Memory B cell (primary cell): ENCODE measurements at regions not wholly inside any gene's neighbourhood (a gene's known extent, or its start where the extent isn't known, plus 50 kb on each side); places are given as distances from the start of the nearest gene placed in this dataset.

ENCODE experiments used
- ATAC-seq: fragments of 150-1000 bp; cut with Tn5 transposase; 2 replicates; pipeline ENCODE4 v1.10.0; 2021; ENCODE audit warnings: low read depth, mild to moderate bottlenecking, moderate library complexity
- DNase-seq, 2 donors: peaks; one replicate each; pipeline ENCODE4 v3.0.0; 2022; ENCODE audit warnings: low spot score in 2 of 2
- H3K27ac Mint-ChIP-seq: one replicate; pipeline ENCODE4 v1.8.0; 2022; ENCODE audit warnings: mild to moderate bottlenecking, moderate library complexity, mixed read lengths
- H3K27me3 Mint-ChIP-seq: one replicate; pipeline ENCODE4 v1.8.0; 2022; ENCODE audit warnings: mixed read lengths
- H3K36me3 Mint-ChIP-seq: one replicate; pipeline ENCODE4 v1.8.0; 2022; ENCODE audit warnings: mild to moderate bottlenecking, mixed read lengths
- H3K4me1 Mint-ChIP-seq: one replicate; pipeline ENCODE4 v1.8.0; 2022; ENCODE audit warnings: mixed read lengths
- H3K4me3 Mint-ChIP-seq: one replicate; pipeline ENCODE4 v1.8.0; 2022; ENCODE audit warnings: mild to moderate bottlenecking, moderate library complexity, mixed read lengths
- H3K9me3 Mint-ChIP-seq: one replicate; pipeline ENCODE4 v1.8.0; 2022; ENCODE audit warnings: mixed read lengths

- Mint-ChIP-seq H3K36me3 (no peaks in the 10 kb centered on the region), H3K4me3 (no peak overlapping the region), H3K4me1 (no peaks in the 10 kb centered on the region)
Observed at GRCh38 chr15:93708724-93709445, 522.5 kb upstream of the MCTP2 start.

GRCh38 chr15:93707751-93708150 lies 523.6 kb upstream of the MCTP2 start:
- no peak overlapping the region for H3K27ac Mint-ChIP-seq
- no peaks in the 10 kb centered on the region for H3K36me3 Mint-ChIP-seq
- H3K27me3 Mint-ChIP-seq: no peaks in the 10 kb centered on the region
- H3K9me3 Mint-ChIP-seq: peaks cover 4% of the 10 kb centered on the region
- H3K4me1 Mint-ChIP-seq: no peaks in the 10 kb centered on the region
- DNase-seq (no peak), ATAC-seq (no peak)
- H3K4me3 Mint-ChIP-seq: no peak overlapping the region

More at GRCh38 chr15:93708724-93709445, 522.5 kb upstream of the MCTP2 start:
- no peaks in the 10 kb centered on the region for H3K27me3 Mint-ChIP-seq
- no peak for ATAC-seq
- no peak for DNase-seq
- no peak overlapping the region for H3K27ac Mint-ChIP-seq
- H3K9me3 Mint-ChIP-seq: no peaks in the 10 kb centered on the region

DNA sequence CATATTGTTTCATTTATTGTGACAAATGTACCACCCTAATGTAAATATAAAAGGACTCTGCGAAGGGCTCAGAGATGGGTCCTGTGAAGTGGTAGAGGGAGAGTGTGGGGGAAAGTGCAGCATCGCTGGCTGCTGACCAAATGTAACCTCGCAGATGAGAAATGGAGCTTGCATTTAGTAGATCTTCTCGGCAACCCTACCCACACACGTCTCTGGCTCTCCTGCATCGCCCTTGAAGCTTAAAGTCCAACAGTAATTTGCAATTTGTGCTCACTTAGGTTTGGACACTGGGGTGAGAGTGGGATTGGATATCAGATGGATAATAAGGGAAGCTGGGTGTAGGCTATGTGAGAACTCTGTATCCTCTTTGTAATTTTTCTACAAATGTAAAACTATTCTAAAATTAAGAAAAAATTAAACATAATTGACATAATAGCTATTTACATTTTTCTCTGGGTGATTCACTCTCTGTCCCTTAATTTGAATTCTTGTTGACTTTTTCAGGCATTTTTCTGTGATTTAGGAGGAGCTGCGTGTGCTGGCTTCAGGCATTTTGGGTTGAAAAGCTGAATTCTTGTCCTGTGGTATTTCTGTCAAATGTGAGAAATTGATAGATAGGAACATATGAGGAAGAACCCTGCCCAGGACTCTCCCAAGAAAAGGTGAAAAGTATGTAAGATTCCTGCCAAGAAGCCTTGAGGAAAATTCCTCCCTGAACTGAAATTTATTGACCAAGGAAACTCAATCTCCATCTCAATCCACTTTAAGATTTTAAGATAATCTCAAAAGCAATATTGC lies 524.7 kb upstream of the MCTP2 start:
- peaks cover 4% of the 10 kb centered on the region for H3K9me3 Mint-ChIP-seq
- no peak overlapping the region for H3K27ac Mint-ChIP-seq
- no peaks in the 10 kb centered on the region for H3K4me1 Mint-ChIP-seq
- ATAC-seq: no peak
- no peaks in the 10 kb centered on the region for H3K27me3 Mint-ChIP-seq
- no peak overlapping the region for H3K4me3 Mint-ChIP-seq
- H3K36me3 Mint-ChIP-seq: no peaks in the 10 kb centered on the region
- DNase-seq: no peak

GRCh38 chr15:93705753-93706455 lies 525.5 kb upstream of the MCTP2 start:
- DNase-seq (no peak), ATAC-seq (no peak)
- Mint-ChIP-seq H3K4me1 (no peaks in the 10 kb centered on the region), H3K36me3 (no peaks in the 10 kb centered on the region), H3K4me3 (no peak overlapping the region), H3K27ac (no peak overlapping the region), H3K9me3 (peaks cover 5% of the 10 kb centered on the region), H3K27me3 (no peaks in the 10 kb centered on the region)

GRCh38 chr15:93703092-93703739 lies 528.1 kb upstream of the MCTP2 start:
- Mint-ChIP-seq H3K36me3 (no peaks in the 10 kb centered on the region), H3K27me3 (no peaks in the 10 kb centered on the region), H3K4me3 (no peak overlapping the region), H3K4me1 (no peaks in the 10 kb centered on the region), H3K9me3 (peaks cover 8% of the 10 kb centered on the region), H3K27ac (no peak overlapping the region)
- no peak for DNase-seq
- ATAC-seq: no peak

DNA sequence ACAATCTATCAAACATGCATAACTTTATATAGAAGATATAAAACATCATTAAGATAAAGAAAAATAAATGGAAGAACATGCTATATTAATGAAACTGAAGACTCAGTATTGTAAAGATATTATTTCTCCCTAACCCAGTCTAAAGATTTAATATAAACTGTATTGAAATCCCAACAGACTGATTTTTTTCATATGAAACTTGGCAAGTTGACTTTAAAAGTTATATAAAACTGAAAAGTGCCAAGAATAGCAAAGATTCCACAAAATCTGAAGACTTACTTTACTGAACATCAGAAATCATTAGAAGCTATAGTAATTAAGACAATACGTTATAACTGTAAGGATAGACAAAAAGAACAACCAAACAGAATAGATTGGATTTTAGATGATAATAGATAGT lies 531.3 kb upstream of the MCTP2 start:
- ATAC-seq (no peak), DNase-seq (no peak)
- no peaks in the 10 kb centered on the region for H3K36me3 Mint-ChIP-seq
- H3K27me3 Mint-ChIP-seq: no peaks in the 10 kb centered on the region
- no peak overlapping the region for H3K27ac Mint-ChIP-seq
- H3K4me1 Mint-ChIP-seq: no peaks in the 10 kb centered on the region
- H3K4me3 Mint-ChIP-seq: no peak overlapping the region
- H3K9me3 Mint-ChIP-seq: peaks cover 22% of the 10 kb centered on the region

DNA sequence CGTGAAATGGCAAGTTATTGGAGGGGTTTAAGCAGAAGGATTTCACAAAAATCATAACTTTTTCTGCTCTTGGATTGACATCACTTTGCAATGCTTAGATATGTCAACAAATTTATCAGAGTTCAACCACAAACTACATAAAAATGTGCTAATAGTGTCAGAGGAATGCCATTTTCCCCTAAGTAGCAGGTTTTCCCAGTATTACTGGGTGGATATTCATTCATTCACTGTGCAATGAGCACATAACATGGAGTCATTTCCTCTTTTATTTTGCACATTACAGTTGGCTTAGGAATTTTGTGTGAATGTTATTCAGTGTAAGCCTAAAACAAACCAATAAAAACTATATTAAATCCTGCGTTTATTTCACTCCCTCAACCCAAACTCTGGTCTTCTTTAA lies 537.3 kb upstream of the MCTP2 start:
- Mint-ChIP-seq H3K9me3 (peaks cover 20% of the 10 kb centered on the region), H3K4me3 (no peak overlapping the region), H3K27me3 (no peaks in the 10 kb centered on the region), H3K36me3 (no peaks in the 10 kb centered on the region), H3K4me1 (no peaks in the 10 kb centered on the region), H3K27ac (no peak overlapping the region)
- no peak for DNase-seq
- ATAC-seq: no peak

DNA sequence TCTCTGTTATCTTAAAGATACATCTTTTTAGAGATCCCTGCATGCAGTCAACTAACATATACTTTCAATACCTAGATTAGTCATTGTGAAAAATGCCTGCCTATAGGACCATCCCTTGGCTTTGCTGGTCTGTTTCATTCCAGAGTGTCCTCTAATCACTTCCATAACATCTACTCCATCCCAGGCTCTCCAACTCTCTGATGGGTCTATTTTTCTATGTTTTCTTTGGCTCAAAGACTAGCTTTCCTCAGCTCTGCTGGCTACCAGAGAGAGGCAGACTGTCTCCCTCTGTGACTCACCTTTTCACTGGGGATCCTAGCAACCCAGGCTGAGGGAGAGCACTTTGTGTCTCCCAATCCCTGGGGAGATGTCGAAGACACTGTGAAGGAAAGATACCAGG lies 547.7 kb upstream of the MCTP2 start:
- no peak for ATAC-seq
- no peaks in the 10 kb centered on the region for H3K4me1 Mint-ChIP-seq
- no peak for DNase-seq
- H3K4me3 Mint-ChIP-seq: no peak overlapping the region
- no peaks in the 10 kb centered on the region for H3K27me3 Mint-ChIP-seq
- H3K9me3 Mint-ChIP-seq: peaks cover 14% of the 10 kb centered on the region
- no peaks in the 10 kb centered on the region for H3K36me3 Mint-ChIP-seq
- H3K27ac Mint-ChIP-seq: no peak overlapping the region

GRCh38 chr15:93671387-93671943 lies 559.9 kb upstream of the MCTP2 start:
- ATAC-seq (no peak), DNase-seq (no peak)
- Mint-ChIP-seq H3K9me3 (peaks cover under 1% of the 10 kb centered on the region), H3K4me3 (no peak overlapping the region), H3K36me3 (no peaks in the 10 kb centered on the region), H3K4me1 (no peaks in the 10 kb centered on the region), H3K27ac (no peak overlapping the region), H3K27me3 (no peaks in the 10 kb centered on the region)

DNA sequence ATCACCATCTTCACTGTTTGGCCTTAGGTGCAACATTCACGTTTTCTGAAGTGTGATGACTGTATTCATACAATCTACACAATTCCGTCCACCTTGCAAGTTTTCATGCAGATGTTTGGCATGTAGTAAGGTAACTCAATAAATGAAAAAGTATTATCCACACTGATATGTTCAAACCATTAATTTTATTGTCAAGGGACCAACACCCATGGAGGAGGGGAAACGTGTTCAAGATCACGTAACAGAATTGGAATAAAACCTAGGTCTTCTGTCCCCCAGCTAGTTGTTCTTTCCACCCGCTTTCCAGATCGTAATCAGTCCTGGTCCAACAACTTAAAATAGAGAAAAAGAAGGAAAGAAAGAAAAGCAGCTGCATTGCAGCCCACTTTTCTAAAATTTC lies 560.4 kb upstream of the MCTP2 start:
- DNase-seq: no peak
- Mint-ChIP-seq H3K36me3 (no peaks in the 10 kb centered on the region), H3K4me1 (no peaks in the 10 kb centered on the region), H3K27ac (no peak overlapping the region), H3K9me3 (peaks cover 3% of the 10 kb centered on the region), H3K4me3 (no peak overlapping the region), H3K27me3 (no peaks in the 10 kb centered on the region)
- ATAC-seq: no peak

GRCh38 chr15:93664213-93664956 lies 567.0 kb upstream of the MCTP2 start:
- no peaks in the 10 kb centered on the region for H3K36me3 Mint-ChIP-seq
- no peaks in the 10 kb centered on the region for H3K27me3 Mint-ChIP-seq
- DNase-seq: no peak
- H3K9me3 Mint-ChIP-seq: peaks cover 4% of the 10 kb centered on the region
- no peak for ATAC-seq
- no peaks in the 10 kb centered on the region for H3K4me1 Mint-ChIP-seq
- H3K4me3 Mint-ChIP-seq: no peak overlapping the region
- no peak overlapping the region for H3K27ac Mint-ChIP-seq

DNA sequence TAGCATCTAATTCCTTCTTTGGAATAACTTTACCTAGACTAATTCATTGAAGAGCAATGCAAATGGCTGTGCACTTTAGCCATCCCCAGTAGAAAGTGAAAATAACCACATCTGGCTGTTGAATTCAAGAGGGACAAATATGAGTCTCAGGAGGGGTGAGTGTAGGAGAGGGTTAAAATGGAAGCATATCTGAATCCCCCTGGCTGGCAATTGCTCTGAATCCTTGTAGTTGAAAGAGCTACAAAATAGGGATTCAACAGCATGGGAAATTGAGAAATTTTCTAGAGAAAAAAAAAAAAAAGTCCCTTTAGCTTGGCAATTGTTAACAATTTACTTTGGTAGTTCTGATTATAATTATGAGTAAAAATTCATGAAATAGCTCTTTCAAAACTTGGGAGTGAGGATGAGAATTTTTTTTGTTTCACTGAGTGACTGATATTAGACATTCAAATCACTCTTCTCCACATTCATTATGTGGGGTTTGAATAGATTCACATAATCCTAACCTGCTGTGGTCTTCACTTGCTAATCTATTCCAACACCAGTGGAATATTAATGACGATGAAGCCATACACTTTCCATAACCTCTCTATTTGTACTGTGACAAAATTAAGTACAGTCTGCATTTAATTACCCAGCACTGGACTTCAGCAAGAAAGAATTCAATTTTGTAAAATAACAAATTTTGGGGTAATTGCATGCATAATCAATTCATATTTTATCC lies 569.0 kb upstream of the MCTP2 start:
- Mint-ChIP-seq H3K27me3 (no peaks in the 10 kb centered on the region), H3K36me3 (no peaks in the 10 kb centered on the region), H3K4me1 (no peaks in the 10 kb centered on the region), H3K9me3 (peaks cover 4% of the 10 kb centered on the region), H3K4me3 (no peak overlapping the region), H3K27ac (no peak overlapping the region)
- ATAC-seq: no peak
- DNase-seq: no peak
